Kidney epithelial cell (primary cell): ENCODE measurements at regions not wholly inside any gene's neighbourhood (a gene's known extent, or its start where the extent isn't known, plus 50 kb on each side); places are given as distances from the start of the nearest gene placed in this dataset.

Experiments used
- DNase-seq: peaks from one replicate; pipeline ENCODE4 v3.0.0-alpha.2; 2010; ENCODE audit warnings: low read depth
- H3K27me3 ChIP-seq: 2 replicates; pipeline ENCODE4 v1.6.0; 2011; ENCODE audit warnings: low read length; ENCODE audit not compliant: control insufficient read depth, insufficient read depth
- H3K36me3 ChIP-seq: 2 replicates; pipeline ENCODE4 v1.5.1; 2011; ENCODE audit warnings: low read length; ENCODE audit not compliant: control insufficient read depth, insufficient read depth
- H3K4me3 ChIP-seq: 2 replicates; pipeline ENCODE4 v1.5.1; 2011; ENCODE audit warnings: low read depth, mild to moderate bottlenecking, control low read depth, low read length
- CTCF ChIP-seq: IDR thresholded peaks from 2 replicates; pipeline ENCODE4 v1.5.1; 2011; ENCODE audit warnings: mild to moderate bottlenecking, moderate library complexity, low read length, control low read depth, inconsistent platforms; ENCODE audit not compliant: insufficient read depth, poor library complexity, severe bottlenecking

GRCh38 chr13:37319031-37319443 is 213.6 kb upstream of the CSNK1A1L start:
- no peaks in the 10 kb centered on the region for H3K36me3 ChIP-seq
- DNase-seq, result no peak
- TF ChIP-seq CTCF, result no peak

GRCh38 chr13:37316935-37317334 is 211.5 kb upstream of the CSNK1A1L start:
- Histone ChIP-seq H3K36me3 (no peaks in the 10 kb centered on the region), H3K27me3 (no peaks in the 10 kb centered on the region), H3K4me3 (no peak overlapping the region)
- DNase-seq, result no peak
- TF ChIP-seq CTCF, result no peak

More at GRCh38 chr13:37319031-37319443, 213.6 kb upstream of the CSNK1A1L start:
- H3K27me3 ChIP-seq, result no peaks in the 10 kb centered on the region
- no peak overlapping the region for H3K4me3 ChIP-seq

GRCh38 chr13:37313372-37313771 is 207.9 kb upstream of the CSNK1A1L start:
- Histone ChIP-seq H3K36me3 (no peaks in the 10 kb centered on the region), H3K4me3 (no peak overlapping the region), H3K27me3 (no peaks in the 10 kb centered on the region)
- no peak for DNase-seq
- TF ChIP-seq CTCF, result no peak

GRCh38 chr13:37306778-37307544 is 201.5 kb upstream of the CSNK1A1L start:
- no peak for TF ChIP-seq CTCF
- Histone ChIP-seq H3K36me3 (no peaks in the 10 kb centered on the region), H3K4me3 (no peak overlapping the region), H3K27me3 (no peaks in the 10 kb centered on the region)
- DNase-seq, result peak; percentile 75

- TF ChIP-seq CTCF, result no peak
- no peak for DNase-seq
These were observed 198.1 kb upstream of the CSNK1A1L start for GRCh38 chr13:37303606-37304005.

GRCh38 chr13:37302686-37303085 is 197.2 kb upstream of the CSNK1A1L start:
- Histone ChIP-seq H3K36me3 (no peaks in the 10 kb centered on the region), H3K4me3 (no peak overlapping the region), H3K27me3 (no peaks in the 10 kb centered on the region)
- DNase-seq, result no peak
- TF ChIP-seq CTCF, result no peak

More at GRCh38 chr13:37303606-37304005, 198.1 kb upstream of the CSNK1A1L start:
- no peak overlapping the region for H3K4me3 ChIP-seq
- H3K36me3 ChIP-seq, result no peaks in the 10 kb centered on the region
- H3K27me3 ChIP-seq, result no peaks in the 10 kb centered on the region
